Mammary epithelial cell (primary cell): ENCODE measurements at regions not wholly inside any gene's neighbourhood (a gene's known extent, or its start where the extent isn't known, plus 50 kb on each side); places are given as distances from the start of the nearest gene placed in this dataset.

Experiments
- CTCF ChIP-seq, 2 donors: IDR thresholded peaks in 1 of 2; conservative IDR thresholded peaks in 1 of 2; 2 replicates each; pipeline ENCODE4 v1.5.1; 2011 to 2012; ENCODE audit warnings: inconsistent platforms in 2 of 2, low read length in 2 of 2, mild to moderate bottlenecking in 2 of 2, control low read depth in 1 of 2, low read depth in 1 of 2; ENCODE audit not compliant: insufficient read depth in 1 of 2; ENCODE audit errors: extremely low read depth in 1 of 2
- EZH2 ChIP-seq: IDR thresholded peaks from 2 replicates; pipeline ENCODE4 v1.6.1; 2012; ENCODE audit warnings: low read length, inconsistent platforms, borderline replicate concordance

GRCh38 chr12:111084605-111085004, 164.2 kb upstream of the MYL2 start:
- TF ChIP-seq CTCF (conservative IDR thresholded peaks at IDR 0.05 in 1 of 2, IDR thresholded peaks at IDR 0.05 in 1 of 2; ENCODE audit: extremely low read depth in 1 of 2, insufficient read depth in 1 of 2, low read depth in 1 of 2, low read length in 2 of 2), result no peak
- no peak for TF ChIP-seq EZH2
